Liver (tissue), 8 donors: ENCODE measurements at regions not wholly inside any gene's neighbourhood (a gene's known extent, or its start where the extent isn't known, plus 50 kb on each side); places are given as distances from the start of the nearest gene placed in this dataset.

Experiments
- DNase-seq: peaks from one replicate; pipeline ENCODE4 v3.0.0-alpha.2; 2017; ENCODE audit warnings: low spot score
- H3K27ac ChIP-seq, 2 donors: one replicate each; pipeline ENCODE4 v1.7.0; 2013; ENCODE audit warnings: inconsistent platforms in 2 of 2, low read length in 2 of 2, control low read depth in 1 of 2, low read depth in 1 of 2, mild to moderate bottlenecking in 1 of 2
- H3K27me3 ChIP-seq, 4 donors: one replicate each; pipeline versions ENCODE4 v1.6.1 to v1.7.0; 2013; ENCODE audit warnings: low read length in 3 of 4, inconsistent platforms in 1 of 4, mild to moderate bottlenecking in 1 of 4, moderate library complexity in 1 of 4; ENCODE audit not compliant: control insufficient read depth in 4 of 4, insufficient read depth in 4 of 4
- H3K36me3 ChIP-seq, 4 donors: one replicate each; pipeline versions ENCODE4 v1.6.1 to v1.7.0; 2013; ENCODE audit warnings: low read length in 3 of 4, mild to moderate bottlenecking in 3 of 4, low read depth in 1 of 4, moderate library complexity in 1 of 4; ENCODE audit not compliant: control insufficient read depth in 4 of 4, insufficient read depth in 3 of 4
- H3K4me1 ChIP-seq, 4 donors: one replicate each; pipeline versions ENCODE4 v1.6.1 to v1.7.0; 2013; ENCODE audit warnings: low read length in 3 of 4, mild to moderate bottlenecking in 3 of 4, moderate library complexity in 1 of 4; ENCODE audit not compliant: control insufficient read depth in 4 of 4, insufficient read depth in 4 of 4
- H3K4me3 ChIP-seq, 3 donors: one replicate each; pipeline versions ENCODE4 v1.6.1 to v1.7.0; 2013; ENCODE audit warnings: low read length in 3 of 3, control low read depth in 1 of 3, low read depth in 1 of 3, mild to moderate bottlenecking in 1 of 3
- H3K9ac ChIP-seq, 2 donors: one replicate each; pipeline ENCODE4 v1.7.0; 2013; ENCODE audit warnings: low read length in 2 of 2, mild to moderate bottlenecking in 2 of 2, moderate library complexity in 2 of 2, control low read depth in 1 of 2, low read depth in 1 of 2
- H3K9me3 ChIP-seq, 4 donors: one replicate each; pipeline versions ENCODE4 v1.6.1 to v1.7.0; 2013; ENCODE audit warnings: low read length in 3 of 4; ENCODE audit not compliant: control insufficient read depth in 4 of 4
- EGR1 ChIP-seq, 2 donors: IDR thresholded peaks; 2 replicates each; pipeline ENCODE4 v1.6.1; 2016 to 2018; ENCODE audit warnings: antibody characterized with exemption in 2 of 2, low read depth in 2 of 2
- FOXA1 ChIP-seq: IDR thresholded peaks from 2 replicates; pipeline ENCODE4 v1.6.1; 2016; ENCODE audit warnings: antibody characterized with exemption
- FOXA2 ChIP-seq: IDR thresholded peaks from 2 replicates; pipeline ENCODE4 v1.6.1; 2016; ENCODE audit warnings: antibody characterized with exemption
- GABPA ChIP-seq, 2 donors: IDR thresholded peaks in 1 of 2; conservative IDR thresholded peaks in 1 of 2; 2 replicates each; pipeline ENCODE4 v1.6.1; 2016; ENCODE audit warnings: antibody characterized with exemption in 2 of 2, mild to moderate bottlenecking in 1 of 2, moderate library complexity in 1 of 2
- HNF4A ChIP-seq, 2 donors: conservative IDR thresholded peaks; 2 replicates each; pipeline ENCODE4 v1.6.1; 2016; ENCODE audit warnings: antibody characterized with exemption in 2 of 2, mild to moderate bottlenecking in 2 of 2
- HNF4G ChIP-seq: IDR thresholded peaks from 2 replicates; pipeline ENCODE4 v1.6.1; 2016; ENCODE audit warnings: antibody characterized with exemption
- JUND ChIP-seq, 2 donors: IDR thresholded peaks; 2 replicates each; pipeline ENCODE4 v1.6.1; 2016; ENCODE audit warnings: antibody characterized with exemption in 2 of 2
- NR2F2 ChIP-seq: IDR thresholded peaks from 2 replicates; pipeline ENCODE4 v1.6.1; 2016; ENCODE audit warnings: antibody characterized with exemption
- RAD21 ChIP-seq, 2 donors: IDR thresholded peaks; 2 replicates each; pipeline ENCODE4 v1.6.1; 2016; ENCODE audit warnings: antibody characterized with exemption in 2 of 2, mild to moderate bottlenecking in 2 of 2
- RXRA ChIP-seq, 2 donors: IDR thresholded peaks; 2 replicates each; pipeline ENCODE4 v1.6.1; 2017 to 2018; ENCODE audit warnings: antibody characterized with exemption in 2 of 2, mild to moderate bottlenecking in 1 of 2
- SP1 ChIP-seq: IDR thresholded peaks from 2 replicates; pipeline ENCODE4 v1.6.1; 2018; ENCODE audit warnings: antibody characterized with exemption, mild to moderate bottlenecking
- TAF1 ChIP-seq: conservative IDR thresholded peaks from 2 replicates; pipeline ENCODE4 v1.6.1; 2016; ENCODE audit warnings: antibody characterized with exemption, mild to moderate bottlenecking
- YY1 ChIP-seq: IDR thresholded peaks from 2 replicates; pipeline ENCODE4 v1.6.1; 2016; ENCODE audit warnings: antibody characterized with exemption, mild to moderate bottlenecking
- WGBS: extraction: QIAGEN DNeasy Blood & Tissue Kit; methylation state at CpG from one replicate; pipeline ENCODE4 v1.1.7; 2013; 5-methylcytosine and 5-hydroxymethylcytosine counted together
- TF ChIP-seq, protein P1 (sequence below): IDR thresholded peaks from 2 replicates; pipeline ENCODE4 v1.6.1; 2016; ENCODE audit warnings: antibody characterized with exemption
- TF ChIP-seq, protein P2 (sequence below): IDR thresholded peaks from 2 replicates; pipeline ENCODE4 v1.6.1; 2016; ENCODE audit warnings: antibody characterized with exemption
- TF ChIP-seq, protein P3 (sequence below): fragments of 150-350 bp; IDR thresholded peaks from 2 replicates; pipeline ENCODE4 v1.5.1; 2017; ENCODE audit warnings: improper control_type of control experiment, low read depth, low read length; ENCODE audit not compliant: missing input control
- TF ChIP-seq, protein P4 (sequence below): IDR thresholded peaks from 2 replicates; pipeline ENCODE4 v1.6.1; 2016; ENCODE audit warnings: antibody characterized with exemption
- TF ChIP-seq, protein P5 (sequence below): IDR thresholded peaks from 2 replicates; pipeline ENCODE4 v1.6.1; 2016; ENCODE audit warnings: antibody characterized with exemption, mild to moderate bottlenecking
- donor health status: healthy.
- donor health status: healthy.
- donor health status: healthy.
- donor health status: healthy.
- donor health status: healthy.

DNA sequence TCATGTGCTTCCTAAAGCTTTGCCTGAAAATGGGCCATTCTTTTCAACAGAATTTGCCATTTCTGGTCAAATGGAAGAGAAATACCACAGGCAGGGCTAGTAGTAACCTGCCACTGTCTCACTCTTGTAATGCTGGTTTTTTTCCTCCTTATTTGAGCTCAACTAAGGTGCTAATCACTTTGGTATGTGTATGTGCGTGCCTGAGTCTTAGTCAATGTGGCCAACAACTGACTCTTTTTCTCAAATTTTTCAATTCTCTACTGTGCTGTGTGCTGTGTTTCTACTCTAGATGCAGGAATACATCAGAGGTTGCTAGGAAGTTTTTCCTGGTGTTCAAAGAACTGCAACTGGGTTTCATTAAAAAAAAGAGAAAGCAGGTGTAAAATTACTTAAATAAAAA, 870.2 kb downstream of the EFNB2 start:
- H3K4me3 ChIP-seq, result no peak overlapping the region
- 89% methylated on average over 1 of the region's 1 CpG for WGBS
- H3K27me3 ChIP-seq, result peaks cover 0 to 1% (median 0%) of the 10 kb centered on the region in 4 donors
- TF ChIP-seq SP1 (no peak), RAD21 (IDR thresholded peaks at IDR 0.05) (no peak), RXRA (IDR thresholded peaks at IDR 0.05) (no peak), NR2F2 (no peak), FOXA2 (no peak), GABPA (IDR thresholded peaks at IDR 0.05 in 1 of 2, conservative IDR thresholded peaks at IDR 0.05 in 1 of 2) (no peak), FOXA1 (no peak), JUND (IDR thresholded peaks at IDR 0.05) (no peak), EGR1 (IDR thresholded peaks at IDR 0.05; ENCODE audit: low read depth in 2 of 2) (no peak), HNF4A (conservative IDR thresholded peaks at IDR 0.05) (no peak)
- TF ChIP-seq, protein P1, sequence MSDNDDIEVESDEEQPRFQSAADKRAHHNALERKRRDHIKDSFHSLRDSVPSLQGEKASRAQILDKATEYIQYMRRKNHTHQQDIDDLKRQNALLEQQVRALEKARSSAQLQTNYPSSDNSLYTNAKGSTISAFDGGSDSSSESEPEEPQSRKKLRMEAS, result no peak
- TF ChIP-seq, protein P2, sequence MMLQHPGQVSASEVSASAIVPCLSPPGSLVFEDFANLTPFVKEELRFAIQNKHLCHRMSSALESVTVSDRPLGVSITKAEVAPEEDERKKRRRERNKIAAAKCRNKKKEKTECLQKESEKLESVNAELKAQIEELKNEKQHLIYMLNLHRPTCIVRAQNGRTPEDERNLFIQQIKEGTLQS, result no peak
- TF ChIP-seq, protein P3, sequence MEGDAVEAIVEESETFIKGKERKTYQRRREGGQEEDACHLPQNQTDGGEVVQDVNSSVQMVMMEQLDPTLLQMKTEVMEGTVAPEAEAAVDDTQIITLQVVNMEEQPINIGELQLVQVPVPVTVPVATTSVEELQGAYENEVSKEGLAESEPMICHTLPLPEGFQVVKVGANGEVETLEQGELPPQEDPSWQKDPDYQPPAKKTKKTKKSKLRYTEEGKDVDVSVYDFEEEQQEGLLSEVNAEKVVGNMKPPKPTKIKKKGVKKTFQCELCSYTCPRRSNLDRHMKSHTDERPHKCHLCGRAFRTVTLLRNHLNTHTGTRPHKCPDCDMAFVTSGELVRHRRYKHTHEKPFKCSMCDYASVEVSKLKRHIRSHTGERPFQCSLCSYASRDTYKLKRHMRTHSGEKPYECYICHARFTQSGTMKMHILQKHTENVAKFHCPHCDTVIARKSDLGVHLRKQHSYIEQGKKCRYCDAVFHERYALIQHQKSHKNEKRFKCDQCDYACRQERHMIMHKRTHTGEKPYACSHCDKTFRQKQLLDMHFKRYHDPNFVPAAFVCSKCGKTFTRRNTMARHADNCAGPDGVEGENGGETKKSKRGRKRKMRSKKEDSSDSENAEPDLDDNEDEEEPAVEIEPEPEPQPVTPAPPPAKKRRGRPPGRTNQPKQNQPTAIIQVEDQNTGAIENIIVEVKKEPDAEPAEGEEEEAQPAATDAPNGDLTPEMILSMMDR, result no peak
- TF ChIP-seq, protein P4, sequence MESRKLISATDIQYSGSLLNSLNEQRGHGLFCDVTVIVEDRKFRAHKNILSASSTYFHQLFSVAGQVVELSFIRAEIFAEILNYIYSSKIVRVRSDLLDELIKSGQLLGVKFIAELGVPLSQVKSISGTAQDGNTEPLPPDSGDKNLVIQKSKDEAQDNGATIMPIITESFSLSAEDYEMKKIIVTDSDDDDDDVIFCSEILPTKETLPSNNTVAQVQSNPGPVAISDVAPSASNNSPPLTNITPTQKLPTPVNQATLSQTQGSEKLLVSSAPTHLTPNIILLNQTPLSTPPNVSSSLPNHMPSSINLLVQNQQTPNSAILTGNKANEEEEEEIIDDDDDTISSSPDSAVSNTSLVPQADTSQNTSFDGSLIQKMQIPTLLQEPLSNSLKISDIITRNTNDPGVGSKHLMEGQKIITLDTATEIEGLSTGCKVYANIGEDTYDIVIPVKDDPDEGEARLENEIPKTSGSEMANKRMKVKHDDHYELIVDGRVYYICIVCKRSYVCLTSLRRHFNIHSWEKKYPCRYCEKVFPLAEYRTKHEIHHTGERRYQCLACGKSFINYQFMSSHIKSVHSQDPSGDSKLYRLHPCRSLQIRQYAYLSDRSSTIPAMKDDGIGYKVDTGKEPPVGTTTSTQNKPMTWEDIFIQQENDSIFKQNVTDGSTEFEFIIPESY, result no peak
- peaks cover 0 to 1% (median 0%) of the 10 kb centered on the region in 4 donors for H3K4me1 ChIP-seq
- no peaks in the 10 kb centered on the region for H3K9me3 ChIP-seq
- H3K9ac ChIP-seq, result no peak overlapping the region
- no peak overlapping the region for H3K27ac ChIP-seq
- no peaks in the 10 kb centered on the region for H3K36me3 ChIP-seq
- DNase-seq, result no peak

DNA sequence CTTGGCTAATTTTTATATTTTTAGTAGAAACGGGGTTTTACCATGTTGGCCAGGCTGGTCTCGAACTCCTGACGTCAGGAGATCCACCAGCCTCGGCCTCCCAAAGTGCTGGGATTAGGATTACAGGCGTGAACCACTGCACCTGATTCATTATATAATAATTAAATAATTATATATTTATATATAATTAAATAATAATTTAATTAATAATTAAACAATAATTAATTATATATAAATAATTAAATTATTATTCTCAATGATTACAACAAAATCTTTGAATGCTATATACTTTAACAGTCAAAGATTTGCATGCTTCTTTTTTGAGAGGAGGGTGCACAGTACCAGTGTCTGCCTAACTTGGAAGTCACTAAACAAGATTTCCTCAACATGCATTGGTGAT, 872.3 kb downstream of the EFNB2 start:
- no peaks in the 10 kb centered on the region for H3K9me3 ChIP-seq
- WGBS, result 90% methylated on average over 5 of the region's 5 CpGs
- TF ChIP-seq NR2F2, result no peak
- TF ChIP-seq, protein P4, result no peak
- TF ChIP-seq, protein P5, sequence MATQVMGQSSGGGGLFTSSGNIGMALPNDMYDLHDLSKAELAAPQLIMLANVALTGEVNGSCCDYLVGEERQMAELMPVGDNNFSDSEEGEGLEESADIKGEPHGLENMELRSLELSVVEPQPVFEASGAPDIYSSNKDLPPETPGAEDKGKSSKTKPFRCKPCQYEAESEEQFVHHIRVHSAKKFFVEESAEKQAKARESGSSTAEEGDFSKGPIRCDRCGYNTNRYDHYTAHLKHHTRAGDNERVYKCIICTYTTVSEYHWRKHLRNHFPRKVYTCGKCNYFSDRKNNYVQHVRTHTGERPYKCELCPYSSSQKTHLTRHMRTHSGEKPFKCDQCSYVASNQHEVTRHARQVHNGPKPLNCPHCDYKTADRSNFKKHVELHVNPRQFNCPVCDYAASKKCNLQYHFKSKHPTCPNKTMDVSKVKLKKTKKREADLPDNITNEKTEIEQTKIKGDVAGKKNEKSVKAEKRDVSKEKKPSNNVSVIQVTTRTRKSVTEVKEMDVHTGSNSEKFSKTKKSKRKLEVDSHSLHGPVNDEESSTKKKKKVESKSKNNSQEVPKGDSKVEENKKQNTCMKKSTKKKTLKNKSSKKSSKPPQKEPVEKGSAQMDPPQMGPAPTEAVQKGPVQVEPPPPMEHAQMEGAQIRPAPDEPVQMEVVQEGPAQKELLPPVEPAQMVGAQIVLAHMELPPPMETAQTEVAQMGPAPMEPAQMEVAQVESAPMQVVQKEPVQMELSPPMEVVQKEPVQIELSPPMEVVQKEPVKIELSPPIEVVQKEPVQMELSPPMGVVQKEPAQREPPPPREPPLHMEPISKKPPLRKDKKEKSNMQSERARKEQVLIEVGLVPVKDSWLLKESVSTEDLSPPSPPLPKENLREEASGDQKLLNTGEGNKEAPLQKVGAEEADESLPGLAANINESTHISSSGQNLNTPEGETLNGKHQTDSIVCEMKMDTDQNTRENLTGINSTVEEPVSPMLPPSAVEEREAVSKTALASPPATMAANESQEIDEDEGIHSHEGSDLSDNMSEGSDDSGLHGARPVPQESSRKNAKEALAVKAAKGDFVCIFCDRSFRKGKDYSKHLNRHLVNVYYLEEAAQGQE, result no peak
- no peak for TF ChIP-seq HNF4G
- no peak for TF ChIP-seq TAF1
- TF ChIP-seq SP1, result no peak
- TF ChIP-seq, protein P3, result no peak
- TF ChIP-seq, protein P2, result no peak
- TF ChIP-seq YY1, result no peak

More for the DNA sequence above, 872.3 kb downstream of the EFNB2 start:
- H3K27ac ChIP-seq, result no peak overlapping the region
- DNase-seq, result no peak
- no peak overlapping the region for H3K9ac ChIP-seq
- no peaks in the 10 kb centered on the region for H3K36me3 ChIP-seq
- peaks cover 0 to 3% (median under 1%) of the 10 kb centered on the region in 4 donors for H3K27me3 ChIP-seq
- no peaks in the 10 kb centered on the region for H3K4me1 ChIP-seq
- H3K4me3 ChIP-seq, result no peak overlapping the region
